Mesendoderm (in vitro differentiated cells): ENCODE measurements at regions not wholly inside any gene's neighbourhood (a gene's known extent, or its start where the extent isn't known, plus 50 kb on each side); places are given as distances from the start of the nearest gene placed in this dataset.
"Not testable (repeated sequence)": the region's sequence is repeated elsewhere in the genome, so short reads cannot be mapped to it uniquely, and the experiment has no call there.

Source experiments
- DNase-seq: peaks from one replicate; pipeline ENCODE4 v3.0.0; 2013
- H2AK5ac ChIP-seq: 2 replicates; pipeline ENCODE4 v1.6.1; 2013; ENCODE audit warnings: low read length, inconsistent platforms
- H2BK120ac ChIP-seq: 2 replicates; pipeline ENCODE4 v1.6.1; 2013; ENCODE audit warnings: low read depth, mild to moderate bottlenecking, low read length, moderate library complexity, mixed read lengths
- H2BK15ac ChIP-seq: replicated peaks from 2 replicates; pipeline ENCODE4 v1.6.1; 2013; ENCODE audit warnings: low read depth, mild to moderate bottlenecking, moderate library complexity
- H2BK5ac ChIP-seq: 2 replicates; pipeline ENCODE4 v1.6.1; 2013; ENCODE audit warnings: low read length, inconsistent platforms
- H3K18ac ChIP-seq: 2 replicates; pipeline ENCODE4 v1.6.1; 2013; ENCODE audit warnings: mild to moderate bottlenecking, low read length, mixed read lengths
- H3K23ac ChIP-seq: one replicate; pipeline ENCODE4 v1.6.1; 2013; ENCODE audit warnings: low read length
- H3K27ac ChIP-seq: 2 replicates; pipeline ENCODE4 v1.5.1; 2013; ENCODE audit warnings: low read depth, mild to moderate bottlenecking, inconsistent platforms, low read length, moderate library complexity
- H3K27me3 ChIP-seq: 2 replicates; pipeline ENCODE4 v1.6.1; 2013; ENCODE audit warnings: low read length, control low read depth, mild to moderate bottlenecking, inconsistent platforms; ENCODE audit not compliant: insufficient read depth, poor library complexity
- H3K36me3 ChIP-seq: 2 replicates; pipeline ENCODE4 v1.6.1; 2013; ENCODE audit warnings: low read length, inconsistent platforms; ENCODE audit not compliant: control insufficient read depth, insufficient read depth
- H3K4ac ChIP-seq: one replicate; pipeline ENCODE4 v1.6.1; 2013; ENCODE audit warnings: low read depth, mild to moderate bottlenecking, low read length, moderate library complexity
- H3K4me1 ChIP-seq: 2 replicates; pipeline ENCODE4 v1.6.1; 2013; ENCODE audit warnings: low read depth, low read length, inconsistent platforms; ENCODE audit not compliant: control insufficient read depth
- H3K4me2 ChIP-seq: 2 replicates; pipeline ENCODE4 v1.6.1; 2013; ENCODE audit warnings: low read length
- H3K4me3 ChIP-seq: 2 replicates; pipeline ENCODE4 v1.5.1; 2013; ENCODE audit warnings: mild to moderate bottlenecking, low read length
- H3K56ac ChIP-seq: one replicate; pipeline ENCODE4 v1.6.1; 2013; ENCODE audit warnings: low read length
- H3K79me1 ChIP-seq: 2 replicates; pipeline ENCODE4 v1.6.1; 2013; ENCODE audit warnings: low read length, inconsistent platforms
- H3K79me2 ChIP-seq: 2 replicates; pipeline ENCODE4 v1.6.1; 2013; ENCODE audit warnings: mild to moderate bottlenecking, low read length; ENCODE audit not compliant: control insufficient read depth, insufficient read depth
- H3K9ac ChIP-seq: 2 replicates; pipeline ENCODE4 v1.6.1; 2013; ENCODE audit warnings: low read length, inconsistent platforms
- H4K5ac ChIP-seq: one replicate; pipeline ENCODE4 v1.6.1; 2013; ENCODE audit warnings: low read length
- H4K8ac ChIP-seq: one replicate; pipeline ENCODE4 v1.6.1; 2013; ENCODE audit warnings: low read depth, mild to moderate bottlenecking, control low read depth, low read length, moderate library complexity
- WGBS: extraction: QIAGEN DNeasy Blood & Tissue Kit; methylation state at CpG from one replicate; pipeline ENCODE4 v1.1.7; 2013; ENCODE audit warnings: low lambda C conversion rate, missing lambda C conversion rate; ENCODE audit not compliant: insufficient coverage; ENCODE audit errors: extremely low coverage; 5-methylcytosine and 5-hydroxymethylcytosine counted together

DNA sequence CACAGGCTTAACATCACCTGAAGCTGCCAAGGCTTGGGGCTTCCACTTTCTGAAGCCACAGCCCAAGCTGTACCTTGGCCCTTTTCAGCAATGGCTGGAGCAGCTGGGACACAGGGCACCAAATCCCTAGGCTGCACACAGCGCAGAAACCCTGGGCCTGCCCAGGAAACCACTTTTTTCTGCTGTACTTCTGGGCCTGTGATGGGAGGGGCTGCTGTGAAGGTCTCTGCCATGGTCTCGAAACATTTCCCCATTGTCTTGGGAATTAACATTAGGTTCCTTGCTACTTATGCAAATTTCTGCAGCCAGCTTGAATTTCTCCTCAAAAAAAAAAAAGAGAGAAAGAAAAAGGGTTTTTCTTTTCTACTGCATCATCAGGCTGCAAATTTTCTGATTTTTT is 219.1 kb downstream of the RPL10L start:
- WGBS, result no CpG with 5 or more reads among the region's 2 CpGs
- no peak overlapping the region for H2BK15ac ChIP-seq

DNA sequence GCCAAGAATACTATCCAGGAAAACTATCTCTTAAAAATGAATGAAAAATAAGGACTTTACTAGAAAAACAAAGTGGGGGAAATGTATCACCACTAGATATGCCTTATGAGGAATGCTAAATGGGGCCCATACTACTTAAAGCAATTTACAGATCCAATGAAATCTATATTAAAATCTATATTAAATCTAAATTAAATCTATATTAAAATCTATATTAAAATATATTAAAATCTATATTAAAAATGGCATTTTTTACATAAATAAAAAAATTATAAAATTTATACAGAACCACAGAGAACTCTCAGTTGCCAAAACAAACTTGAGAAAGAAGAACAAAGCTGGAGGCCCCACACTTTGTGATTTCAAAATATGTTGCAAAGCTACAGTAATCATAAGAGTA is 234.5 kb downstream of the RPL10L start:
- Histone ChIP-seq H3K4me3 (no peak overlapping the region), H3K27ac (no peak overlapping the region), H2AK5ac (no peak overlapping the region), H3K36me3 (no peaks in the 10 kb centered on the region), H3K4me2 (no peak overlapping the region), H3K79me2 (no peaks in the 10 kb centered on the region), H4K5ac (no peak overlapping the region), H3K9ac (no peak overlapping the region), H2BK5ac (no peak overlapping the region), H3K27me3 (no peaks in the 10 kb centered on the region), H2BK15ac (no peak overlapping the region), H3K4ac (no peak overlapping the region), H3K23ac (no peak overlapping the region), H4K8ac (no peak overlapping the region), H3K79me1 (no peaks in the 10 kb centered on the region), H3K4me1 (no peaks in the 10 kb centered on the region), H3K56ac (no peak overlapping the region), H2BK120ac (no peak overlapping the region), H3K18ac (no peak overlapping the region)
- DNase-seq, result no peak

More for the DNA sequence above, 219.1 kb downstream of the RPL10L start:
- Histone ChIP-seq H3K27ac (no peak overlapping the region), H2BK120ac (no peak overlapping the region), H2AK5ac (no peak overlapping the region), H2BK5ac (no peak overlapping the region), H3K4me2 (no peak overlapping the region), H4K5ac (no peak overlapping the region), H3K9ac (no peak overlapping the region), H3K79me2 (no peaks in the 10 kb centered on the region), H3K27me3 (no peaks in the 10 kb centered on the region), H3K56ac (peak overlapping the region; percentile 73), H3K23ac (no peak overlapping the region), H3K79me1 (no peaks in the 10 kb centered on the region), H3K18ac (no peak overlapping the region), H3K4me1 (no peaks in the 10 kb centered on the region), H4K8ac (no peak overlapping the region), H3K4me3 (no peak overlapping the region), H3K4ac (no peak overlapping the region), H3K36me3 (no peaks in the 10 kb centered on the region)
- DNase-seq, result peak; percentile 36

DNA sequence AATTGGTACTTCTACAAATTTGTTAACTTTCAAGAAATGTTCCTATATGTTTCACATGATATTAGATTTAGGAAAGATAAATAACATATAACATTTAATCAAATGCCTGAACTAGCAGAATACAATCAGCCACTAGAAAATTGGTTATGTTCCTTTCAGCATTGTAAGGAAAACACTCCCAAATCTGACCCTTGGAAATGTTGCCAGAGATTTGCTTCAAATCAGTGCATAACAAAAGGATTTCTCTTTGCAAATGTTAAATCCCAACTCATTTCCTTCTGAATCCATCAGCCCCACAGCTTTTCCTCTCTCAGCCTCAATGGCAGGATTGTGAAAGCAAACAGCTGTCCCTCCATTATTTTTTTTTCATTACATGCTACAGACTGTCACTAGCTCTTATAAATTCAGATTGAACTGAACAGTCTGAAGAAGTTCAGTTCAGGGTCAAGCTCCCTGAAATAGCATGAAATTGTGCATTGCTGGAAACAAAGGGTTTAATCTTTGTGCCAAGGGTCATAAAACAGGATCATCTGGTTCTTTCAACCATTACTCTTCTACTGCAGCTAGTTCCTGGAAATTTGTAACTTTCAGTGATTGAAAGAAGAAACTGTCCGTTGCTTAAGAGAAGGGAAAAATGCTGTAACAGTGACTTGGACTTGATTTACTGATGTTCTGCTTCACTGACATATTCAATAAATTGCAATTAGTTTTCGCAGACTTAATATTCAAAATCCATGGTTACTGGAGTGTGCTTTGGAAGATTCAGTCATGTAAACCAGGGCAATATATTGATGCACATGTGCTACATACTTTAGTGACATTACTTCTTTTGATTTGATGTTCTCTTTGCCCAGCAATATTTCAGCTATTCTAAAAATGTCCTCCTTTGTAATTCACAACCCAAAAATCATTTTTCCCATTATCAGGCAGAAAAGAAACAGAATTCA is 246.4 kb downstream of the RPL10L start:
- H3K36me3 ChIP-seq, result no peaks in the 10 kb centered on the region
- no peak for DNase-seq
- no peak overlapping the region for H2BK15ac ChIP-seq
- WGBS, result no CpG with 5 or more reads among the region's 2 CpGs
- no peak overlapping the region for H3K4me2 ChIP-seq
- H3K79me2 ChIP-seq, result no peaks in the 10 kb centered on the region
- no peaks in the 10 kb centered on the region for H3K27me3 ChIP-seq
- H3K18ac ChIP-seq, result no peak overlapping the region
- H3K56ac ChIP-seq, result no peak overlapping the region
- no peak overlapping the region for H3K27ac ChIP-seq
- no peak overlapping the region for H3K23ac ChIP-seq
- H3K9ac ChIP-seq, result no peak overlapping the region
- H3K4me3 ChIP-seq, result no peak overlapping the region
- H2AK5ac ChIP-seq, result no peak overlapping the region
- no peak overlapping the region for H2BK5ac ChIP-seq
- no peaks in the 10 kb centered on the region for H3K79me1 ChIP-seq
- H3K4ac ChIP-seq, result no peak overlapping the region
- no peak overlapping the region for H4K5ac ChIP-seq
- no peak overlapping the region for H2BK120ac ChIP-seq
- H3K4me1 ChIP-seq, result peaks cover 2% of the 10 kb centered on the region
- no peak overlapping the region for H4K8ac ChIP-seq

DNA sequence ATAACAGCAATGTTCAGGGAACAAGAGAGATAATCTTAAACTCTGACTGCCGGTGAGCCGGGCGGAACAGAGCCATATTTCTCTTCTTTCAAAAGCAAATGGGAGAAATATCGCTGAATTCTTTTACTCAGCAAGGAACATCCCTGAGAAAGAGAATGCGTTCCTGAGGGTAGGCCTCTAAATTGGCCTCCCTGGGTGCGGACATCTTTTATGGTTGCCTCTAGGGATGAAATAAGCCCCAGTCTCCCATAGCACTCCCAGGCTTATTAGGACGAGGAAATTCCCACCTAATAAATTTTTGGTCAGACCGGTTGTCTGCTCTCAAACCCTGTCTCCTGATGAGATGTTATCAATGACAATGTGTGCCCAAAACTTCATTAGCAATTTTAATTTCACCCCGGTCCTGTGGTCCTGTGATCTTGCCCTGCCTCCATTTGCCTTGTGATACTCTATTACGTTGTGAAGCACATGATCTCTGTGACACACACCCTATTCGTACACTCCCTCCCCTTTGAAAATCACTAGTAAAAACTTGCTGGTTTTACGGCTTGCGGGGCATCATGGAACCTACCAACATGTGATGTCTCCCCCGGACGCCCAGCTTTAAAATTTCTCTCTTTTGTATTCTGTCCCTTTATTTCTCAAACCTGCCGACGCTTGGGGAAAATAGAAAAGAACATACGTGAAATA is 249.4 kb downstream of the RPL10L start:
- H3K4me1 ChIP-seq, H3K23ac ChIP-seq, H3K27me3 ChIP-seq, H3K4me3 ChIP-seq, H3K18ac ChIP-seq, H2BK5ac ChIP-seq, DNase-seq, H2AK5ac ChIP-seq, H3K27ac ChIP-seq, H3K9ac ChIP-seq, H3K79me1 ChIP-seq, H4K8ac ChIP-seq, H3K56ac ChIP-seq, H2BK120ac ChIP-seq, H3K79me2 ChIP-seq, H2BK15ac ChIP-seq, H3K4ac ChIP-seq, H3K4me2 ChIP-seq, H3K36me3 ChIP-seq, H4K5ac ChIP-seq: not testable (repeated sequence)
- no CpG with 5 or more reads among the region's 18 CpGs for WGBS

GRCh38 chr14:46401066-46401465 is 250.5 kb downstream of the RPL10L start:
- Histone ChIP-seq H2BK120ac (no peak overlapping the region), H3K27ac (no peak overlapping the region), H3K9ac (no peak overlapping the region), H3K4me1 (peaks cover 2% of the 10 kb centered on the region), H3K4me2 (no peak overlapping the region), H3K4me3 (no peak overlapping the region), H3K79me1 (no peaks in the 10 kb centered on the region), H3K27me3 (no peaks in the 10 kb centered on the region), H3K4ac (no peak overlapping the region), H2AK5ac (no peak overlapping the region), H3K18ac (no peak overlapping the region), H3K23ac (no peak overlapping the region), H2BK5ac (no peak overlapping the region), H3K79me2 (no peaks in the 10 kb centered on the region), H4K5ac (no peak overlapping the region), H4K8ac (no peak overlapping the region), H2BK15ac (no peak overlapping the region), H3K36me3 (no peaks in the 10 kb centered on the region), H3K56ac (no peak overlapping the region)
- no peak for DNase-seq
- WGBS, result no CpG with 5 or more reads among the region's 2 CpGs
